SK-N-SH (cell line): ENCODE measurements at regions not wholly inside any gene's neighbourhood (a gene's known extent, or its start where the extent isn't known, plus 50 kb on each side); places are given as distances from the start of the nearest gene placed in this dataset.

Experiments
- CTCF ChIA-PET: fragments of 300-600, 350-600 bp; formaldehyde crosslinking; extraction: SDS; loops from one replicate; lab custom pipeline; 2021; lab: Yijun Ruan, JAX
- POLR2A ChIA-PET: fragments of 350-600 bp; sonication (Branson Sonifier 250); formaldehyde crosslinking; extraction: SDS; loops from one replicate; lab custom pipeline; 2020; ENCODE audit warnings: antibody characterized with exemption, inconsistent platforms; lab: Yijun Ruan, JAX
- DNase-seq: peaks from one replicate; pipeline ENCODE4 v3.0.0; 2012
- H2AFZ ChIP-seq: fragments of 200-600 bp; sonication (generic); 2 replicates; pipeline ENCODE4 v1.8.1; 2016; ENCODE audit warnings: antibody characterized with exemption, mild to moderate bottlenecking, low read depth
- H3F3A ChIP-seq: fragments of 200-600 bp; sonication (generic); replicated peaks from 2 replicates; pipeline ENCODE3; 2016; ENCODE audit warnings: antibody characterized with exemption, mild to moderate bottlenecking; ENCODE audit not compliant: insufficient read depth
- H3K27ac ChIP-seq, 2 experiments: fragments of 200-500 bp in 1 of 2; fragments of 200-600 bp in 1 of 2; sonication (Bioruptor generic) in 1 of 2; sonication (generic), shearing (Covaris generic) in 1 of 2; 2 replicates each; pipeline versions ENCODE4 v1.5.1 to v1.6.1; 2014 to 2016; ENCODE audit warnings: low read depth in 2 of 2, inconsistent platforms in 1 of 2, low read length in 1 of 2, mild to moderate bottlenecking in 1 of 2, mixed read lengths in 1 of 2
- H3K27me3 ChIP-seq: fragments of 200-600 bp; sonication (generic), shearing (Covaris generic); 2 replicates; pipeline ENCODE4 v1.6.1; 2016; ENCODE audit warnings: mixed run types; ENCODE audit not compliant: insufficient read depth
- H3K36me3 ChIP-seq, 2 experiments: fragments of 200-500 bp in 1 of 2; fragments of 200-600 bp in 1 of 2; sonication (Bioruptor generic) in 1 of 2; sonication (generic) in 1 of 2; replicated peaks in 1 of 2; 2 replicates each; pipeline versions ENCODE3 to v1.5.1; 2014 to 2016; ENCODE audit warnings: low read length in 1 of 2, mild to moderate bottlenecking in 1 of 2; ENCODE audit not compliant: insufficient read depth in 2 of 2, control insufficient read depth in 1 of 2
- H3K4me1 ChIP-seq, 2 experiments: fragments of 200-500 bp in 1 of 2; fragments of 200-600 bp in 1 of 2; sonication (Bioruptor generic) in 1 of 2; sonication (generic), shearing (Covaris generic) in 1 of 2; 2 replicates each; pipeline versions ENCODE4 v1.5.1 to v1.6.1; 2014 to 2016; ENCODE audit warnings: low read depth in 1 of 2, low read length in 1 of 2, mixed run types in 1 of 2; ENCODE audit not compliant: insufficient read depth in 2 of 2, control insufficient read depth in 1 of 2
- H3K4me2 ChIP-seq: fragments of 200-600 bp; sonication (generic), shearing (Covaris generic); 2 replicates; pipeline ENCODE4 v1.6.1; 2017; ENCODE audit warnings: mixed run types
- H3K4me3 ChIP-seq, 2 experiments: fragments of 200-500 bp in 1 of 2; fragments of 200-600 bp in 1 of 2; sonication (Bioruptor generic) in 1 of 2; sonication (generic), shearing (Covaris generic) in 1 of 2; 2 replicates each; pipeline versions ENCODE4 v1.5.1 to v1.8.1; 2014 to 2016; ENCODE audit warnings: low read depth in 2 of 2, inconsistent platforms in 1 of 2, low read length in 1 of 2, mild to moderate bottlenecking in 1 of 2, mixed read lengths in 1 of 2, moderate library complexity in 1 of 2
- H3K79me2 ChIP-seq: fragments of 200-600 bp; sonication (generic); 2 replicates; pipeline ENCODE4 v1.8.1; 2017; ENCODE audit warnings: mild to moderate bottlenecking; ENCODE audit not compliant: insufficient read depth
- H3K9ac ChIP-seq: fragments of 200-600 bp; sonication (generic); 2 replicates; pipeline ENCODE4 v1.6.1; 2017; ENCODE audit warnings: mixed run types
- H3K9me2 ChIP-seq: fragments of 200-600 bp; sonication (generic); 2 replicates; pipeline ENCODE4 v1.6.1; 2017; ENCODE audit warnings: mixed run types
- H3K9me3 ChIP-seq: fragments of 200-600 bp; sonication (generic); 2 replicates; pipeline ENCODE4 v1.6.1; 2017; ENCODE audit warnings: mixed run types, mild to moderate bottlenecking, moderate library complexity
- H4K20me1 ChIP-seq: fragments of 200-600 bp; sonication (generic); 2 replicates; pipeline ENCODE4 v1.6.1; 2017; ENCODE audit warnings: mild to moderate bottlenecking, mixed run types; ENCODE audit not compliant: insufficient read depth
- EP300 ChIP-seq, 2 experiments: IDR thresholded peaks; 2 replicates each; pipeline versions ENCODE4 v1.4.0 to v1.6.1; 2012; ENCODE audit warnings: borderline replicate concordance in 1 of 2, low read depth in 1 of 2, low read length in 1 of 2
- FOXJ3 ChIP-seq: sonication (generic); formaldehyde crosslinking; IDR thresholded peaks from 2 replicates; pipeline ENCODE4 v1.5.1; 2020; ENCODE audit warnings: mild to moderate bottlenecking, missing genetic modification reagents
- NFIC ChIP-seq: IDR thresholded peaks from 2 replicates; pipeline ENCODE4 v1.4.0; 2012; ENCODE audit warnings: borderline replicate concordance
- NRF1 ChIP-seq: IDR thresholded peaks from 2 replicates; pipeline ENCODE4 v1.6.1; 2012; ENCODE audit warnings: low read depth, mild to moderate bottlenecking, low read length
- RFX5 ChIP-seq: IDR thresholded peaks from 2 replicates; pipeline ENCODE4 v1.6.1; 2012; ENCODE audit warnings: mild to moderate bottlenecking, improper control_type of control experiment, low read length
- SMC3 ChIP-seq: IDR thresholded peaks from 2 replicates; pipeline ENCODE4 v1.6.1; 2012; ENCODE audit warnings: low read depth, low read length, improper control_type of control experiment
- TAF1 ChIP-seq: IDR thresholded peaks from 2 replicates; pipeline ENCODE4 v1.6.1; 2012; ENCODE audit warnings: low read depth, mild to moderate bottlenecking, low read length, moderate library complexity, borderline replicate concordance
- WGBS: methylation state at CpG from one replicate; pipeline ENCODE4 v1.1.6; 2017; ENCODE audit warnings: low lambda C conversion rate; 5-methylcytosine and 5-hydroxymethylcytosine counted together
- TF ChIP-seq, protein P1 (sequence below): IDR thresholded peaks from 2 replicates; pipeline ENCODE4 v1.6.1; 2012; ENCODE audit warnings: mild to moderate bottlenecking, low read depth, low read length, moderate library complexity

- DNase-seq: no peak
- no peaks in the 10 kb centered on the region for H4K20me1 ChIP-seq
- H3K9me3 ChIP-seq: no peaks in the 10 kb centered on the region
- no peak overlapping the region for H3K27ac ChIP-seq
- no peak overlapping the region for H2AFZ ChIP-seq
- 4% methylated on average over 4 of the region's 4 CpGs for WGBS
- H3K79me2 ChIP-seq: no peaks in the 10 kb centered on the region
- ChIA-PET POLR2A (no interaction called here), CTCF (no interaction called here)
- H3K4me3 ChIP-seq: no peak overlapping the region
- H3K36me3 ChIP-seq: no peaks in the 10 kb centered on the region
- no peak overlapping the region for H3K9ac ChIP-seq
- no peaks in the 10 kb centered on the region for H3K9me2 ChIP-seq
- H3F3A ChIP-seq: no peaks in the 10 kb centered on the region
- no peak overlapping the region for H3K4me2 ChIP-seq
- H3K4me1 ChIP-seq: no peaks in the 10 kb centered on the region
- no peak for TF ChIP-seq RFX5
- no peak for TF ChIP-seq TAF1
- TF ChIP-seq, protein P1, sequence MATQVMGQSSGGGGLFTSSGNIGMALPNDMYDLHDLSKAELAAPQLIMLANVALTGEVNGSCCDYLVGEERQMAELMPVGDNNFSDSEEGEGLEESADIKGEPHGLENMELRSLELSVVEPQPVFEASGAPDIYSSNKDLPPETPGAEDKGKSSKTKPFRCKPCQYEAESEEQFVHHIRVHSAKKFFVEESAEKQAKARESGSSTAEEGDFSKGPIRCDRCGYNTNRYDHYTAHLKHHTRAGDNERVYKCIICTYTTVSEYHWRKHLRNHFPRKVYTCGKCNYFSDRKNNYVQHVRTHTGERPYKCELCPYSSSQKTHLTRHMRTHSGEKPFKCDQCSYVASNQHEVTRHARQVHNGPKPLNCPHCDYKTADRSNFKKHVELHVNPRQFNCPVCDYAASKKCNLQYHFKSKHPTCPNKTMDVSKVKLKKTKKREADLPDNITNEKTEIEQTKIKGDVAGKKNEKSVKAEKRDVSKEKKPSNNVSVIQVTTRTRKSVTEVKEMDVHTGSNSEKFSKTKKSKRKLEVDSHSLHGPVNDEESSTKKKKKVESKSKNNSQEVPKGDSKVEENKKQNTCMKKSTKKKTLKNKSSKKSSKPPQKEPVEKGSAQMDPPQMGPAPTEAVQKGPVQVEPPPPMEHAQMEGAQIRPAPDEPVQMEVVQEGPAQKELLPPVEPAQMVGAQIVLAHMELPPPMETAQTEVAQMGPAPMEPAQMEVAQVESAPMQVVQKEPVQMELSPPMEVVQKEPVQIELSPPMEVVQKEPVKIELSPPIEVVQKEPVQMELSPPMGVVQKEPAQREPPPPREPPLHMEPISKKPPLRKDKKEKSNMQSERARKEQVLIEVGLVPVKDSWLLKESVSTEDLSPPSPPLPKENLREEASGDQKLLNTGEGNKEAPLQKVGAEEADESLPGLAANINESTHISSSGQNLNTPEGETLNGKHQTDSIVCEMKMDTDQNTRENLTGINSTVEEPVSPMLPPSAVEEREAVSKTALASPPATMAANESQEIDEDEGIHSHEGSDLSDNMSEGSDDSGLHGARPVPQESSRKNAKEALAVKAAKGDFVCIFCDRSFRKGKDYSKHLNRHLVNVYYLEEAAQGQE: no peak
- no peak for TF ChIP-seq NFIC
- TF ChIP-seq NRF1: no peak
- TF ChIP-seq SMC3: no peak
- TF ChIP-seq, all 33 proteins: peak for 0
- H3K27me3 ChIP-seq: no peaks in the 10 kb centered on the region
These were observed 670.8 kb upstream of the FLRT2 start for GRCh38 chr14:84859116-84859515.

DNA sequence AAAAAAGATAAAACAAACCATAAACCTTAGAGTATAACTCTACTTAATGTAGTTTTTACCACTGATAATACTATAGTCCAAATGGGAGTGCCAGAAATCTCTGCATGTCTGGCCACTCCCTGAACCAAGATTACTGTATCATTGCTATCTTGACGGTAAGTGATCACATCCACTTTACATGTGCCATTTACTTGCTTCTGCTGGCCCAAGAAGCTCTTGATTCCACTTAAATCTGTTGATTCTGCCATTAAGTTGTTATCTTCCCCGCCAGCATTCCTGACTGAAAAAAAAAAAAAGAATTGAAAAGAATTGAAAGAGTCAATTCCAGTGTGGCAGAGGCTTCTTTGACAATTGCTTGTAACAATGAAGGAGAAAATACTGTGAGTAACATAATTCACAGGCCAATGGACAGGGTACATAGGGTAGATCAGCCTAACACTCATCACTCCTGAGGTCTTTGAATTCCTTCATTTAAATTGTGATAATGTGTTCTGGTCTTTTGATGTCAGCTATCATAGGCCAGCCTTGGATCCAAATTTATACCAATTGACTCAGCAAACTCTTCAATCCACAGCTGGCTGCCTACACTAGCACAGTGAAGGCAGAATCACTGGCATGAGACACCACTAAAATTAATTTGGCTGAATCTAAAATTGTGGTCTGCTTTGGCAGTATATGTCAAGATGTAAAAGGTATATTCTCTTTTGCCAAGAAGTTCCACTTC is 665.2 kb upstream of the FLRT2 start:
- Histone ChIP-seq H3K4me2 (no peak overlapping the region), H2AFZ (no peak overlapping the region), H4K20me1 (no peaks in the 10 kb centered on the region), H3K79me2 (no peaks in the 10 kb centered on the region), H3K36me3 (no peaks in the 10 kb centered on the region), H3K27me3 (no peaks in the 10 kb centered on the region), H3K27ac (no peak overlapping the region), H3K9me3 (no peaks in the 10 kb centered on the region), H3K9ac (no peak overlapping the region), H3K4me1 (no peaks in the 10 kb centered on the region), H3K9me2 (no peaks in the 10 kb centered on the region), H3K4me3 (no peak overlapping the region), H3F3A (no peaks in the 10 kb centered on the region)
- WGBS: 2% methylated on average over 2 of the region's 2 CpGs
- POLR2A ChIA-PET: no interaction called here
- CTCF ChIA-PET: no interaction called here
- TF ChIP-seq FOXJ3 (CRISPR knock-in tag) (no peak), EP300 (IDR thresholded peaks at IDR 0.05; ENCODE audit: borderline replicate concordance in 1 of 2, low read depth in 1 of 2, low read length in 1 of 2) (no peak)
- no peak for DNase-seq
